ENCODE measurements at regions not wholly inside any gene's neighbourhood (a gene's known extent, or its start where the extent isn't known, plus 50 kb on each side); places are given as distances from the start of the nearest gene placed in this dataset.

DNA sequence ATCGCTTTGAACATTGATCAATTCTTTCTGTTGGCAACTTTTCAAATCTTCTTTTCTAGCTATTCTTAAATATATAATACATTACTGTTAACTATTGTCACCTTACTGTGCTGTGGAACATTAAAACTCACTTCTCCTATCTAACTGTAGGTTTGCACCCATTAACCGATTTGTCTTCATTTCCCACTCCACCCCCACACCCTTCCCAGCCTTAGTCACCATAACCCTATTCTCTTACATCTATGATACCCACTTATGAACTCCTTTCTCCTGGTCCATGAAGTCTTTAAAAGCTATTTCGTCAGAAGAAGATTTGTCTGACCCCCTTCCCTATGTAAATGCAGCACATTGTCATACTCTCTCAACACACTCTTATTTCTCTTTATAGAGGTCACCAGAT, 993.4 kb upstream of the EEF2KMT start:
- TF ChIP-seq, protein P1, sequence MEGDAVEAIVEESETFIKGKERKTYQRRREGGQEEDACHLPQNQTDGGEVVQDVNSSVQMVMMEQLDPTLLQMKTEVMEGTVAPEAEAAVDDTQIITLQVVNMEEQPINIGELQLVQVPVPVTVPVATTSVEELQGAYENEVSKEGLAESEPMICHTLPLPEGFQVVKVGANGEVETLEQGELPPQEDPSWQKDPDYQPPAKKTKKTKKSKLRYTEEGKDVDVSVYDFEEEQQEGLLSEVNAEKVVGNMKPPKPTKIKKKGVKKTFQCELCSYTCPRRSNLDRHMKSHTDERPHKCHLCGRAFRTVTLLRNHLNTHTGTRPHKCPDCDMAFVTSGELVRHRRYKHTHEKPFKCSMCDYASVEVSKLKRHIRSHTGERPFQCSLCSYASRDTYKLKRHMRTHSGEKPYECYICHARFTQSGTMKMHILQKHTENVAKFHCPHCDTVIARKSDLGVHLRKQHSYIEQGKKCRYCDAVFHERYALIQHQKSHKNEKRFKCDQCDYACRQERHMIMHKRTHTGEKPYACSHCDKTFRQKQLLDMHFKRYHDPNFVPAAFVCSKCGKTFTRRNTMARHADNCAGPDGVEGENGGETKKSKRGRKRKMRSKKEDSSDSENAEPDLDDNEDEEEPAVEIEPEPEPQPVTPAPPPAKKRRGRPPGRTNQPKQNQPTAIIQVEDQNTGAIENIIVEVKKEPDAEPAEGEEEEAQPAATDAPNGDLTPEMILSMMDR (IDR thresholded peaks at IDR 0.05; ENCODE audit: low read depth, low read length) = no peak
- no peak overlapping the region for H3K4me3 ChIP-seq (ENCODE audit: low read depth, low read length)

DNA sequence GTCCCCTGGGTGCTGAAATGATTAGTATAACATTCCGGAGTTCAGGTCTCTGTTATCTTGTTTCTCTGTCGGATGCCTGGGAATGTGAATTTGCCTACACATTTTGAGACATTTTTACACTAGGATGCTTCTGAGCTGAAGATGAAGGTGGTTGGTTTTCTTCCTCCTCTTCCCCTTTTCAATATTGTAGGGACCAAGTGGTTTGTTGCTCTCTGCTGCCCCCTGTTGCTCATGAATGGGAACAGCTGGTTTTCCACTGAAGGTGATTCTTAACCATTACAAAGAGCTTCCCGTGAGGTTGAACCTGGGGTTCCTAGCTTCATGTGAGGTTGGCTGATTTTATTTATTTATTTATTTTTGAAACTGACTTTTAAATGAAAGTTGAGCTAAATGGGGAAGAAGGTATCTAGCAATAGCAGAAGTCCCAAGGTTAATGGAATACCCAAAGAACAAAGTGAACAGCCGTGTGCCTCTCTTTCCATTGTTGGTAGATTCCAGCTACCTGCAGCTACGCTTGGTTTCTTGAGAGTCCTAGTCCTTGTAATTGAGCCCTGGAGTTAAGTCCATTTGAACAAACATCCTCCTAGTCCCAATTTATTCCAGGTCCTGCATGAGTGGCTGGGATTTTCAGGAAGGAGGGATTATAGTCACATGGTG, 983.9 kb upstream of the EEF2KMT start:
- TF ChIP-seq, protein P1 (IDR thresholded peaks at IDR 0.05; ENCODE audit: low read depth, low read length) = 0 out of 2 replicates have a peak, but pooled peaks have one; percentile 9
- H3K4me3 ChIP-seq (ENCODE audit: low read depth, low read length) = no peak overlapping the region

DNA sequence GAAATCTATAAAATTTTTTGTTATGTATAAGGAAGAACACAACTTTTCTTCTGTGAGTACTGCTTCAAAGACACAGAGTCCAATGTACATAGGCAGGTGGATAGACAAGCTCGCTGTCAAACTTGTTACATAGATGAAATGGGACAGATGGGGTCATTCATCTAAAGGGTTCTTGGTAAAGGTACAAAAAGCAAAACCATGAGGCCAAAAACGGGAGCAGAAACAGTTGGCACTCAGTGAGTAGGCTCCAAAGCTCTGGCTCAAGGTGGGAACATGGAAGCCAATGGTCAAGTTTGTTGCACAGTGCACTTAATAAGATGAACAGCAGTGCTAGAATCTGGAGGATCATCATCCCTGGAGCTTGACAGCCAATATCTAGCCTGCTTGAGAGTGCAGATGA, 979.0 kb upstream of the EEF2KMT start:
- H3K4me3 ChIP-seq (ENCODE audit: low read depth, low read length) = no peak overlapping the region
- TF ChIP-seq, protein P1 (IDR thresholded peaks at IDR 0.05; ENCODE audit: low read depth, low read length) = no peak

DNA sequence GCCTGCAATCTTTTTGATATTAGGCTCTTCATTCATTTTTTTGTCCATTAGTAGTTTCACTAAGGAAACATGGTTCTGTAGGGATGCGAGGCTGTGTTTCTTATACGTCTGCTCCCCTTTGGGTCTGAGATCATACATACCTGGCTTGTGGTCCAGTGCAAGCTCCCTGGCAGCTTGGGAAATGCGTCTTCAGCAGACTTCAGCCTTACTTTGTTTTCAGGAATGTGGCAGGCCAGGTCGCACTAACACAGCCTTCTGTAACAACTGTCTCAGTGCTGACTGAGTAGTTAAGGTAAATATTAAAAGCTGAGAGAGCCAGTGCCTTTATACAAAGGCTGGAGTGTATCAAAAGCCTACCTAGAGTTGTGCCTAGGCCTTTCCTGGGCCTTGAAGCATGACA, 970.5 kb upstream of the EEF2KMT start:
- H3K4me3 ChIP-seq (ENCODE audit: low read depth, low read length) = no peak overlapping the region
- TF ChIP-seq, protein P1 (IDR thresholded peaks at IDR 0.05; ENCODE audit: low read depth, low read length) = no peak

DNA sequence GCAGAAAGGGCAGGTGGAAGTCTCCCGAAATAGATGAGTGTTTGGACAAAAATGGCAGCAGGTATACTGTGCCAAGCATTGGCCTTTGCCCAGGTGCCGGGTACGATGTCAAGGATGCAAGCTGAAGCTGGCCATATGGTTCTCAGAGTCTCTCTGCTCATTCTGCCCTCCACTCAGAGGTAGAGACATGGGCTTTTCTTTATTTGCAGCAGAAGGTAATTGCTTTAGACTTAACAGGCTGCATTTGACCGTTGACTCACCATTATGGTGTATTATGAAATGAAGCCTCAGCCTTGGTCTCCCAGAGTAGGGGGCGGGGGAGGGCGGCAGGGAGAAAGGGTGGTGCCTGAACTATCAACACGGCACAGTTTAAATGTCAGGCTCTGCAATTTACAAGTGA, 969.1 kb upstream of the EEF2KMT start:
- TF ChIP-seq, protein P1 (IDR thresholded peaks at IDR 0.05; ENCODE audit: low read depth, low read length) = no peak
- H3K4me3 ChIP-seq (ENCODE audit: low read depth, low read length) = no peak overlapping the region

DNA sequence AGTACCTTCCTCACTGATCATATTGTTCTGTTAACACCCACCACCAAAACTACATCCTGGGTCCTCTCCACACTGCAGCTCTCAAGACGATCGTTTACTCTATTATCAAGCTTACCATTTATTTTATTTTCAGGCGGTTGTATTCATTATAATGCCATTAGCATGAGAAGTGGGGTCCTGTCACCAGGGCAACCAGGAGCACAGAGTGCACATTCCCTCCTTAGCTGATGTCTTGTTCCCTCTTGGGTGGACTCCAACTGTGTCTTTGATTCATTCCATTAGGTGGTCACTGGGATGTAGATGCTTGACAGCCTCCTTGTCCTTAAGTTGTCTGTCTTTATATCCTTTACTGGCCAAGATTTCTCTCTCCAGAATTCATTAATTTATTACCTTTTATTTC, 965.9 kb upstream of the EEF2KMT start:
- TF ChIP-seq, protein P1 (IDR thresholded peaks at IDR 0.05; ENCODE audit: low read depth, low read length) = no peak
- H3K4me3 ChIP-seq (ENCODE audit: low read depth, low read length) = no peak overlapping the region

DNA sequence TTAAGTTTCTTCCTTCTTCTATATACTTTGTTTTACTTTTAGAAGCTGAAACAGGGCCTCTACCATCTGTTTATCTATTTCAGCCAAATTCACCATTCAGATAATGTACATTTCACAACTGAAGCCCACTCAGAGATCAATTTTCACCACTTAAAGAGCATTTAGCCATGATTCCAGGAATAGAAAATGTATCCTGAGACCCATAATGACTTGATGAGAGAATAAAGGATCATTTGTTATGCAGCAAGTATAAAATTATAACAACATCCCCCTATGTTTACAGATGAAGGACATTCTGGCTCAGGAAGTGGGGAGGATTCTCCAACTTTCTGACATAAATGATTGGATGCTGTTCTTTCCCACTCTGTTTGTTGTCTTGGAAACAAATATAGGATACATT, 962.1 kb upstream of the EEF2KMT start:
- H3K4me3 ChIP-seq (ENCODE audit: low read depth, low read length) = no peak overlapping the region
- TF ChIP-seq, protein P1 (IDR thresholded peaks at IDR 0.05; ENCODE audit: low read depth, low read length) = no peak

Data from WI38 (cell line).